H54 (cell line): ENCODE measurements at regions not wholly inside any gene's neighbourhood (a gene's known extent, or its start where the extent isn't known, plus 50 kb on each side); places are given as distances from the start of the nearest gene placed in this dataset.

Experiments used
- DNase-seq: peaks from one replicate; pipeline ENCODE4 v3.0.0; 2011; ENCODE audit warnings: low spot score, mixed read lengths; ENCODE audit not compliant: insufficient read length
- FAIRE-seq: peaks from 3 replicates; lab custom pipeline; 2011; peaks lifted over from hg19 to GRCh38; lab: Jason Lieb, UNC
- POLR2A ChIP-seq: IDR thresholded peaks from 2 replicates; pipeline ENCODE4 v1.6.1; 2011; ENCODE audit warnings: low read depth, mild to moderate bottlenecking, low read length

DNA sequence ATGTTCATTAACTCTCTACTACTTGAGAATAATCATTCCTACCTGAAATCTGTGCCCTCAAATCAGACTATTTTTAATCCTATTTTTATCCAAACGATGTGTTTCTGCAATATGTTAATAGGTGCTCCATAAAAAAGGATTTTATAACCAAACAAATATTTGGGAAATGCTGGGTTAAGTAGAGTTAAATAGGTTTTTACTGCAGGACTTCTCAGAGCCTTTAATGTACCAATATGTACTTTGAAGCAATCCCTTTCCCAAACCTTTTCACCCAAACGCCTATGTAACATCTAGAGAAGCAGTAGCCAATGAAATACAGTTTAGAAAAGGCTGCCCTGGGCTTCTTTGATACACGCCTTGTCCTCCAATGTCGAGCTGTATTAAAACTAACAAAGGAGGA is 182.5 kb downstream of the SP3 start:
- no peak for TF ChIP-seq POLR2A
- FAIRE-seq (no peak), DNase-seq (no peak)

DNA sequence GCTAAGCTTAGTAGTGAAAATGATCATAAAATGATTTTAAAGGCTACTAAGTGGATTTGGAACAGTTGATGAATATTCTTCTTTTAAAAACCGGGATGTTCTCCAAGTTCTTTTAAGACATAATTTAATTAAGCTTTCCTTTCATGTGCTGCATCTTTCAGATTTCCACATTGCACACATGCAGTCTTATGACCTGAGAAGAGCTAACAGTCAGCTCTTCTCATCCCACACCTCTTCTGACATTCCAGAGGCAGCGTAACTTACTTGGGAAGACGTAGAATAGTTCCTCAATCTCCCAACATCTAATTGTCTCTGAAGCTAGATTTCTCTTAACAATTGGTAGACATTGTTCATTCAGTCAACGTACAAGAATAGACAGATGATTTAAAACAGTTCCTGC is 181.8 kb downstream of the SP3 start:
- DNase-seq (no peak), FAIRE-seq (no peak)
- no peak for TF ChIP-seq POLR2A

DNA sequence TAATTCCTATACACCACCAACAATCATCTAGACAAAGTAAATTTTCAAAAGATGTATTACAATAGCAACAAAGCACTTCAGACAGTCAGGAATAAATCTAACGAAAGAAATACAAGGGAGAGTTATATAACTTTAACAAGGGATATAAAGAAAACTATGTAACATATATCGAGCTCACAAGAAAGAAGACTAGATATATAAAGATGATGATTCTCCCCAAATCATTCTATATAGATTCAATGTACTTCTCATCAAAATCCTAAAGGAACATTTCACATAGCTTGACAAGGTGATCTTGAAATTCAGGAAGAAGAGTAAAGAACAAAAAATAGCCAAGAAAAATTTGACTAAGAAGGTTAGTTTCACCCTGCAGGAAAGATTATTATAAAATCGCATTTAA is 179.4 kb downstream of the SP3 start:
- FAIRE-seq (no peak), DNase-seq (no peak)
- TF ChIP-seq POLR2A: no peak

DNA sequence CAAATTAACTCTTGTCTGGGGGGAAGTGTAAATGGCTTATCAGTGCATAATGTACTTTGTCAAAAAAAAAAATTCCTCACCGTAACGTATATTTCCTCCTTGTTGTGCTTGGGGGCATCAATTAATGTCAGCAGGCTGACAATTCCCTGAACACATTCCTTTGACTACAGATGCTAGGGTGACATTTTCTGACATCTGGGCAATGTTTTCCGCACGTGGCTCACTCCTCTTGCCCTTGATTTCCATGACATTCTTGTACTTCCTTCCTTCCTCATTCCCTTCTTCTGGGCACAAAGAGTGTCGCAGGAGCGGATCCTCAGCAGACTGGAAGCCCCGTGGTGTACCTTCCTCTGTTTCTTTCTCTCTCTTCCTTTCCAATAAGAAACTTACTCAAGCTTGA is 173.7 kb downstream of the SP3 start:
- no peak for DNase-seq
- no peak for TF ChIP-seq POLR2A
- no peak for FAIRE-seq

DNA sequence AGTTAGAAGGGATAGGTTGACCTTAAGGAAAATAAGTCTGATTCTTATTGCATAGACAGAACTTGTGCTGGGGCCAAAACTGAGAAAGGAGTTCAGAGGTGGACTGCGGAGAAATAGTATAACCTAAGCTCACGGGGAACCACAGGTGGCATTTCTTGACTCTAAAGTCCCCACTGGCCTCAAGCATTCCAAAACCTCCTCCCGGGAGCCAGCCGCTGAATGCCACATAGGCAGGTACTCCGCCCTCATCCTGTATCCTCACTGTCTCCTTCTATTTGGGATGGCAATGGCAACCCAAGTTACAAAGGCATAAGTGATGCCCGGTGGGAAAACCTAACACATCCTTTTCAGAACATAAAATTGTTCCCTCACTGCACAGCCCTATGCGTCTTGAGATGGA is 173.0 kb downstream of the SP3 start:
- FAIRE-seq (no peak), DNase-seq (no peak)
- no peak for TF ChIP-seq POLR2A

DNA sequence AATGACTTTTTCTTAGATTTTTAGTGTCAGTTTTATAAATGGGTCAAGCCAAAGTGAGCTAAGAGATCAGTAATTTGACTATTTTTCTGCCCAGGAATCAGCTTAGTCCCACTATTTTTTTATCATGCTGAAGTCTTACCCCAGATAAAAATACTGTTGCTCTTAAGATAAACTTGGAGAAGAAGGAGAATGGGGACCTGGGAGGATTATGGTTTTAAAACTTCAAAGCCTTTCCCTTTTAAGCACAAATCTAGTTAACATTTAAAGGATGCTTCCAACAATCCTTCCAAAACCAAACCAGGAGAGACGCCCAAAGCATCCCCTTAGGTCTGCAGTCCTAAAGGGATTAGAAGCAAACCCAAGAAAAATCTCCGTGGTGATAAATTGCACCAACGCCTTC is 172.4 kb downstream of the SP3 start:
- FAIRE-seq: no peak
- no peak for TF ChIP-seq POLR2A
- DNase-seq: no peak

DNA sequence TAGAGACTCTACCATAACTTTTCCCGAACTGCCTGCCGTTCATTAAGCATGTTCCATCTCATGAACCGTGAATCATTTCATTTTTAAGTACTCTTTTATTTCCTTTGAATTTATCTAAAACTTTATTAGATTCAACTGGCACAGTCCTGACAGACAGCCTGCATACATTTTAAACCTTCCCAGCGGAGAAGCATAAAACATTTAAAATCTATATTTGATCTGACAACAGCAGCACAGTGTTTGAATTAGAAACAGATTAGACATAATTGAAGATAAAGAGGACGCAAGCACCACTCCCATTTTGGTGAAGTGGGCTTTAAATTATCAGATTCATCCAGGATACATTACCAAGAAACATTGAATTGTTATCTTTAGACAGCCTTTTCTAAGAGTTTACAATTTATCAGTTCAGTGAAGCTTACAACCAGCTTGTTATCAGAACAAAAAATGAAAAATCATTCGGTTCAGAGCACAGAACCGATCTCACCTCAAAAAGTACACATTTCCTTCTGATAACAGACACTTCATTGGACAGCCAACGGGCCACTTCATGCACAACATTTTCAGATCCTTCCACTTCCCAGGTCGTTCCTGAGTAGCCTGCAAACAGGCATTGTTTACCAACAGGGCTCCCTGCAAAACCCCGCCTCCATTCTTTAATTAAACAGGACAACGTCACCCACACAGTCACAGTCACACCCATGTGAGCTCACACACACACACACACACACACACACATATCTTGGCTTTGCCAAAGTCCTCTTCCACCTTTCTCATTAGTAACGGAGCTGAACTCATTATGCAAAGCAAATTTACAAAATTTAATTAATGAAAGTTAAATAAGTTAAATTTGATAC is 171.2 kb downstream of the SP3 start:
- FAIRE-seq (no peak), DNase-seq (no peak)
- no peak for TF ChIP-seq POLR2A

DNA sequence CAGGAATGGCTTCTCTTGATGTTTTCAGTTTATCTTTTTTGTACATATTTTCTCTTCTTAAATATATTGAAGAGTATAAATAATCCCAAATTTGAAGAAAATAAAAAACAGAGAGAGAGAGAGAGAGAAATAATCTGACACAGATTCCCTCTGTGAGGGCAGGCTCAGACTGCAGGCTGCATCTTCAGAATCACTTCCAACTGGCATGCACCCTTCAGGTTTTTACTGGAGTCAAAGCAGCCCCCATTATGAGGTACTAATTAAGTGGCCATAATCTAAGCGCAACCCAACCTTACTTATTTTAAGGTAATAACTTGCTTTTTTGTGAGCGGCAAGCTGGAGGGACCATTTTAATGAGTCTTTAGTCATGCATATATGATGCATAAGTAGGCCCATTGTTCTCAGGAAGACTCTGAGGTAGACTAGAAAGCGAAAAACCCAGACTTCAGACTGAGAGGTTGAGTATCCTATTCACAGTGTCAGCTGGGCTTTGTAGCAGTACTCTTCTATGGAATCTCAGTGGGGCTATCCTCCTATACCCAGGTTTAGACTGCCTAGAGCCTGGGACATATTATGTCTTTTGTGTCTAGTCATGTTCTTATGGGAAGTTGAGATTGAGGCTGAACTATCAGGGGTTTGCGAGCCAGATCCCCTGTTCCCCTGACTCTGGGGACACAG is 167.4 kb downstream of the SP3 start:
- DNase-seq: no peak
- no peak for FAIRE-seq
- TF ChIP-seq POLR2A: no peak

DNA sequence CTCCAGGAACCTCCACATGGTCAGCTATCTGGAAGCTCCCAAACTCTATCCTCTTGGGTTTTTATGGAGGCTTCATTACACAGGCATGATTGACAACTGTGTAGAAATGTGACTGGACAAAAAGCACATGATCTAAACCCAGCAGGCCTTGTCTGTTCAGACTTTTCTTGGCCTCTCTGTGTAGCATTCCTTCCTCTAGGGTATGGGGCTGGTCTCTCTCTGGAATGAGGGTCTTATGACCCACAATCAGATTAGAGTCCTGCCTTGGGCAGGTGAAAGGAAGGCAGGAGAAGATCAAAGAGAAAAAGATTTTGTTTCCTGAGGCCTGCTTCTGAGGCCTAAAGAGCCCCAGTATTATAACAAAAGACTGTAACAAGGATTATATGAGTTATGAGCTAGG is 162.7 kb downstream of the SP3 start:
- no peak for FAIRE-seq
- no peak for TF ChIP-seq POLR2A
- no peak for DNase-seq

DNA sequence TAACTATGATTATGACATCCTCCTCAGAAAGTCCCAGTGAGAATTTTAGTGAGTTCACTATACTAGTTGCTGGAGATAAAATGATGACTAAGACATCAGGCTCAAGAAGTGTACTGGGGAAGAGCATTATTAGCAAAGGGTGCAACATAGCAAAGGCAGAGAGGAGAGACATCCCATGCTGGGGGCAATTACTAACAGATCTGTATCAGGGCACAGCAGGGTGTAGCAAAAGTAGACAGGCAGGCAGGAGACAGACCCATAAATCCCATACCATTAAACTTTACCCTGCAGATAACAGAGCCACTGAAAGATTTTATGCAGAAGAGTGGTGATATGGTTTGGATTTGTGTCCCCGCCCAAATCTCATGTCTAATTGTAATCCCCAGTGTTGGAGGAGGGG is 161.7 kb downstream of the SP3 start:
- TF ChIP-seq POLR2A: no peak
- DNase-seq (no peak), FAIRE-seq (no peak)

DNA sequence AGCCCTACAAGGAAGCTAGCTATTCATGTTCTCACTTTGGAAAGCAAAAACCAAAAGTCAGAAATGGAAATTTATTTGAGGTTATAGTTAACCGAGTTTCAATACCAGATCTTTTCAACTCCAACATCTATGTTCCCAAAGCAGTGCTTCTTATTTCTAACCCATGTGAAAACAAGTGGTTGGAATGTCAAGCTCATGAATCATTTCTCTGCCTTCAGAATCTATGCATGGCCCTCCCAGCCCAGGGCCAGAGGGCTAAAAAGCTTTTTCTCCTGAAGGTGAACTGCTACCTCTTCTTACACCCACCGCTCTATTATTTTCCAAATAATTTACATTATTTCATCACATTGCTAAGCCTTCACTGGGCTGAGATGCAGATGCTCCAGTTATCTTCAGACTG is 158.4 kb downstream of the SP3 start:
- no peak for TF ChIP-seq POLR2A
- no peak for DNase-seq
- FAIRE-seq: no peak

DNA sequence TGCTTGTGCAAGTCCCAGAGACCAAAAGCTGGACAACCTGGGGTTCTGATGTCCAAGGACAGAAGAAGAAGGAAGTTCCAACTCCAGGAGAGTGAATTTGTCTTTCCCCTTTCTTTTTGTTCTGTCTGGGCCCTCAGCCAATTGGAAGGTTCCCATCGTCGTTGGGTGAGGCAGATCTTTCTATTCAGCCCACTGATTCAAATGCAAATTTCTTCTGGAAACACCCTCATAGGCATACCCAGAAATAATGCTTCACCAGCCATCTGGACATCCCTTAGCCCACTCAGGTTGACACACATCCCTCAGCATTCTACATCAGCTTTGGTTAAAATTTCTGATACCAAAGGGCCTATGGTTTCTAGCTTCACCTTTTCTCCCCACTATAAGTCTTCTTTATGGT is 156.5 kb downstream of the SP3 start:
- DNase-seq (no peak), FAIRE-seq (no peak)
- TF ChIP-seq POLR2A: no peak

DNA sequence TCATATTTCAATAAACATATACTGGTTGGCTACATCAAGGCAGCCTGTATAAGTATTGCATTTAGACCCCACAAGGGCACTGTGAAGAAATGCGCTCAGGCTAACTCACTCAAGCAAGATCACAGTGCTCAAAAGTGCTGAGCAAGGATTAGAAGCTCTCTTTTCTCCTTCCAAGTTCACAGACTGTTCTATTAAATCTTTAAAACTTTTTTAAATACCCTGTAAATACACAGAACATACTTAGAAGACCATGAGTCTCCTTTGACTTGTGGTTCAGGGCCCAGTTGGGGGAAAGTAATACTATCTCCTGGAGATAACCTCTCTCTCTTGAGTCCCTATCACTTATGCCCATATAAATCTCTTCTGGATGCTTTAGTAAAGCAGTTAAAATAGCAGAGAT is 152.9 kb downstream of the SP3 start:
- no peak for DNase-seq
- no peak for TF ChIP-seq POLR2A
- no peak for FAIRE-seq

DNA sequence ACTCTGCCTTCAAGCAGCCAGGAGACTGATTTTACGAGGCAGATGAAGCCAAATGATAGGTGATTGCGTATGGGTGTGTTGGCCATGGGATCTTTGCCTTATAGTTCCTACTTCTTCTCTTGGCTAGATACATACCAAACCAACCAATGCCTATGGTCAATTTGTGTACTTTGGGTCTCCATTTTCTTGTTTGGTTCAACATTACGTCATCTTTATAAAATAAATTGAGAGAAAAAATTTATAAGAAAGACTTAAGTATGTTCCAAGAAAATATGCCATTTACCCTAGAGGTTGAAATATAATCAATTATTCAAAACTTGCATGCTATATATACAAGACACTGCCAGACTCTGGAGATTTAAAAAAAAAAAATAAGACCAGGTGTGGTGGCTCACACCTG is 150.9 kb downstream of the SP3 start:
- FAIRE-seq (no peak), DNase-seq (no peak)
- TF ChIP-seq POLR2A: no peak

DNA sequence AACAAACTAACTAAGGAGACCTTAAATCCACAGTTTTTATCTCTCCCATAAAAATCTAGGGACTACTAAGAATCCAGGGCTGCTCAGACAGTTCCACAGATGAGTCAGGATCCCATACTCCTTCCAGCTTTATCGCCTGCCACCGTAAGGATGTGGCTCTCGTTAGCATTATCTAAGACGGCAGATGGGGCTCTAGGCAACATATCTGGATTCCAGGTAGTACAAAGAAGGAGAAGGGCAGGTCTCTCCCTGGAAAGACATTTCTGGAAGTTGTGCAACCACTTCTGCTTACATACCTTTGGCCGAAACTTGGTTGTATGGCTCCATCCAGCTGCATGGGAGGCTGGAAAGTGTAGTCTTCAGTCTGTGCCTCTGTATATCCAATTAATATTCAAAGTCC is 149.4 kb downstream of the SP3 start:
- FAIRE-seq (no peak), DNase-seq (no peak)
- no peak for TF ChIP-seq POLR2A
